ENCODE measurements at regions not wholly inside any gene's neighbourhood (a gene's known extent, or its start where the extent isn't known, plus 50 kb on each side); places are given as distances from the start of the nearest gene placed in this dataset.

- no peak for ATAC-seq
Measured at GRCh38 chr2:217402144-217402543, 542.3 kb upstream of the TNP1 start.

- no peak for ATAC-seq
Measured at GRCh38 chr2:217399291-217399690, 539.4 kb upstream of the TNP1 start.

- ATAC-seq: no peak
Measured at GRCh38 chr2:217398860-217399259, 539.0 kb upstream of the TNP1 start.

- no peak for ATAC-seq
Measured at GRCh38 chr2:217398101-217398500, 538.2 kb upstream of the TNP1 start.

GRCh38 chr2:217396586-217396985 lies 536.7 kb upstream of the TNP1 start:
- no peak for ATAC-seq

- no peak for ATAC-seq
Measured at GRCh38 chr2:217396165-217396564, 536.3 kb upstream of the TNP1 start.

GRCh38 chr2:217394510-217395351 lies 534.9 kb upstream of the TNP1 start:
- no peak for ATAC-seq

- no peak for ATAC-seq
Measured at GRCh38 chr2:217393585-217394032, 533.7 kb upstream of the TNP1 start.

GRCh38 chr2:217392930-217393584 lies 533.2 kb upstream of the TNP1 start:
- no peak for ATAC-seq

GRCh38 chr2:217387776-217388387 lies 528.0 kb upstream of the TNP1 start:
- ATAC-seq: no peak

- ATAC-seq: no peak
Measured at GRCh38 chr2:217386041-217386440, 526.2 kb upstream of the TNP1 start.

GRCh38 chr2:217383620-217384019 lies 523.8 kb upstream of the TNP1 start:
- ATAC-seq: no peak

- ATAC-seq: no peak
Measured at GRCh38 chr2:217382794-217383193, 522.9 kb upstream of the TNP1 start.

GRCh38 chr2:217379807-217380206 lies 519.9 kb upstream of the TNP1 start:
- ATAC-seq: no peak

- ATAC-seq: no peak
Measured at GRCh38 chr2:217372794-217373193, 512.9 kb upstream of the TNP1 start.

- no peak for ATAC-seq
Measured at GRCh38 chr2:217371781-217372213, 511.9 kb upstream of the TNP1 start.

GRCh38 chr2:217370391-217370790 lies 510.5 kb upstream of the TNP1 start:
- peak; percentile 53 to 65 for ATAC-seq

GRCh38 chr2:217367464-217367863 lies 507.6 kb upstream of the TNP1 start:
- ATAC-seq: no peak

- ATAC-seq: no peak
Measured at GRCh38 chr2:217366966-217367365, 507.1 kb upstream of the TNP1 start.

GRCh38 chr2:217366266-217366895 lies 506.5 kb upstream of the TNP1 start:
- ATAC-seq: no peak

- ATAC-seq: no peak
Measured at GRCh38 chr2:217365656-217366055, 505.8 kb upstream of the TNP1 start.

GRCh38 chr2:217364224-217364623 lies 504.4 kb upstream of the TNP1 start:
- no peak for ATAC-seq

GRCh38 chr2:217363470-217363869 lies 503.6 kb upstream of the TNP1 start:
- no peak for ATAC-seq
